Tibial nerve (tissue), 4 donors: ENCODE measurements at regions not wholly inside any gene's neighbourhood (a gene's known extent, or its start where the extent isn't known, plus 50 kb on each side); places are given as distances from the start of the nearest gene placed in this dataset.

ENCODE experiments used
- CTCF ChIP-seq, 5 experiments: fragments of 200-600 bp in 3 of 5; fragments of 450-650 bp in 2 of 5; sonication (generic) in 3 of 5; IDR thresholded peaks; one replicate each; pipeline ENCODE4 v1.5.1; 2016 to 2019; ENCODE audit warnings: antibody characterized with exemption in 5 of 5, mild to moderate bottlenecking in 3 of 5, moderate library complexity in 2 of 5
- EP300 ChIP-seq, 2 donors: sonication (generic); formaldehyde crosslinking; IDR thresholded peaks; one replicate each; pipeline ENCODE4 v1.6.1; 2017; ENCODE audit warnings: antibody characterized with exemption in 2 of 2, mild to moderate bottlenecking in 1 of 2
- POLR2A ChIP-seq, 2 donors: fragments of 450-650 bp; IDR thresholded peaks; one replicate each; pipeline ENCODE4 v1.6.1; 2017; ENCODE audit warnings: antibody characterized with exemption in 2 of 2, mild to moderate bottlenecking in 2 of 2, moderate library complexity in 2 of 2

DNA sequence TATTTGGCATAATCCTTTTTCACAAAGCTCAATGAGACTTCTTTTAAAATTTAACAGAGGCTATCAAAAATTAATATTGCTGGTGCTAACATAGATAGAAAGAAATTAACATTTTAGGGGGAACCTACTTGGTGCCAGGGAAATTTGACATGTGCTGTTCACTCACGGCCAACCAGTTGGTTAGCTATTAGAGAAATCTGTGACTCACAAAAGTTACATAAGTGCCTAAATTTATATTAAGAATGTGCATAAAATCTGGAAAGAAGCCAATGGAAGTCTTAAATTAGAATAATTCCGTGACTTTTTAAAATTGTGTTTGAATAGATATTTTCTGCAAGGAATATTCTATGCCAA, 184.3 kb upstream of the MAP2 start:
- TF ChIP-seq CTCF (IDR thresholded peaks at IDR 0.05), result no peak
- no peak for TF ChIP-seq POLR2A (IDR thresholded peaks at IDR 0.05)
- TF ChIP-seq EP300 (IDR thresholded peaks at IDR 0.05), result no peak
